Activated CD8-positive, alpha-beta T cell treated with anti-CD3 and anti-CD28 coated beads, Interleukin-2, amount 10 ng/mL, durations not matched to agents 7 days and 5 days (primary cell): ENCODE measurements at regions not wholly inside any gene's neighbourhood (a gene's known extent, or its start where the extent isn't known, plus 50 kb on each side); places are given as distances from the start of the nearest gene placed in this dataset.
"Not testable (repeated sequence)": the region's sequence is repeated elsewhere in the genome, so short reads cannot be mapped to it uniquely, and the experiment has no call there.

Source experiments
- ATAC-seq: fragments of 150-1000 bp; cut with Tn5 transposase; one replicate; pipeline ENCODE4 v1.10.0; 2021; ENCODE audit warnings: moderate library complexity
- CTCF ChIA-PET: fragments of 350-600 bp; sonication (Branson Sonifier 250); formaldehyde crosslinking; loops from one replicate; lab custom pipeline; 2021; ENCODE audit warnings: antibody characterized with exemption; lab: Charles Lee
- POLR2A ChIA-PET: fragments of 350-600 bp; sonication (Branson Sonifier 250); formaldehyde crosslinking; loops from one replicate; lab custom pipeline; 2021; ENCODE audit warnings: antibody characterized with exemption; lab: Charles Lee
- DNase-seq: peaks from one replicate; pipeline ENCODE4 v3.0.0-alpha.2; 2020
- H3K27ac Mint-ChIP-seq: one replicate; pipeline ENCODE4 v1.8.0; 2021; ENCODE audit warnings: mild to moderate bottlenecking, mixed read lengths
- H3K27me3 Mint-ChIP-seq: one replicate; pipeline ENCODE4 v1.8.0; 2021; ENCODE audit warnings: low read depth, mixed read lengths
- H3K36me3 Mint-ChIP-seq: one replicate; pipeline ENCODE4 v1.8.0; 2021; ENCODE audit warnings: low read depth, mixed read lengths
- H3K4me1 Mint-ChIP-seq: one replicate; pipeline ENCODE4 v1.8.0; 2021; ENCODE audit warnings: low read depth, mixed read lengths
- H3K4me3 Mint-ChIP-seq: one replicate; pipeline ENCODE4 v1.8.0; 2021; ENCODE audit warnings: mild to moderate bottlenecking, mixed read lengths
- H3K9me3 Mint-ChIP-seq: one replicate; pipeline ENCODE4 v1.8.0; 2022; ENCODE audit warnings: mixed read lengths; ENCODE audit not compliant: insufficient read depth

DNA sequence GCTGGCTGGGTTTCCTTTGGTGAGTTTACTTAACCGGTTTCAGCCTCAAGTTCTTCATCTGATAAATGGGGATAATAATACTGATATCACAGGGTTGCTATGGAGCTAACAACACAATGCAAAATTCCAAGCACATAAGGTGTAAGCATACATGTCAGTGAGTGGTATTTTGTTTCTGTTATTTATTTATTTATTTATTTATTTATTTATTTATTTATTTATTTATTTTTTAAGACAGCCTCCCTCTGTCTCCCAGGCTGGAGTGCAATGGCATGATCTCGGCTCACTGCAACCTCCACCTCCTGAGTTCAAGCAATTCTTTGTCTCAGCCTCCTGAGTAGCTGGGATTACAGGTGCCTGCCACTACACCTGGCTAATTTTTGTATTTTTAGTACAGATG is 1287.4 kb upstream of the TMEM132C start:
- H3K36me3 Mint-ChIP-seq, H3K27me3 Mint-ChIP-seq, CTCF ChIA-PET: not testable (repeated sequence)

DNA sequence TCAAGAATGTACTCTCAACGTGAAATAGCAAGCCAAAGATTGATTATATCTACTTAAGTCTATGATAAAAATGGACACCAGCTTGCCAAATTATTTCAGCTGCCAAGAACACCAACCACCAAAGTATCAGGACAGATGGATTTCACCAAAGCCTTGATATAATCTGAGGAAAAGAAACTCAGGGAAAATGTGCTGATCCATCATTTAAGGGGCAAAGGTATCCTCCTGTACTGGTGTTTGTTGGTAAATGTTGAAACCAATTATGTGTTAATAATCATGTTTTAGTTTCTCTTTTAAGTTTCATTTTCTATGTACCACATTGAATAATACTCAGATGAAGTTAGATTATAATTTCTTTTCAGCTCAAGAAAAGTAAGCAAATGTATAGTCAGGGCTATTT is 1284.3 kb upstream of the TMEM132C start:
- Mint-ChIP-seq H3K4me1 (no peaks in the 10 kb centered on the region), H3K9me3 (peaks cover 6% of the 10 kb centered on the region), H3K4me3 (no peak overlapping the region), H3K27me3 (no peaks in the 10 kb centered on the region), H3K27ac (no peak overlapping the region), H3K36me3 (no peaks in the 10 kb centered on the region)
- no peak for ATAC-seq
- no peak for DNase-seq
- POLR2A ChIA-PET, result no interaction called here
- CTCF ChIA-PET, result no interaction called here

More for the DNA sequence above, 1287.4 kb upstream of the TMEM132C start:
- H3K4me1 Mint-ChIP-seq, H3K4me3 Mint-ChIP-seq, POLR2A ChIA-PET, H3K27ac Mint-ChIP-seq, H3K9me3 Mint-ChIP-seq, ATAC-seq, DNase-seq: not testable (repeated sequence)

DNA sequence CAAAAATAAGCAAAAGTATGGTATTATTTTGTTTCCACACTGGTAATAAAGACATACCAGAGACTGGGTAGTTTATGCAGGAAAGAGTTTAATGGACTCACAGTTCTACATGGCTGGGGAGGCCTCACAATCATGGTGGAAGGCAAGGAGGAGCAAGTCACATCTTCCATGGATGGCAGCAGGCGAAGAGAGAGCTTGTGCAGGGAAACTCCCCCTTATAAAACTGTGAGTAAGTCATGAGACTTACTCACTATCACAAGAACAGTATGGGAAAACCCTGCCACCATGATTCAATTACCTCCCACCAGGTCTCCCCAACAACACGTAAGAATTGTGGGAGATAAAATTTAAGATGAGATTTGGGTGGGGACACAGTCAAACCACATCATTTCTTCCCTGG is 1283.2 kb upstream of the TMEM132C start:
- H3K36me3 Mint-ChIP-seq, DNase-seq, H3K27ac Mint-ChIP-seq, ATAC-seq, H3K27me3 Mint-ChIP-seq, H3K4me1 Mint-ChIP-seq, H3K4me3 Mint-ChIP-seq, CTCF ChIA-PET, POLR2A ChIA-PET, H3K9me3 Mint-ChIP-seq: not testable (repeated sequence)

DNA sequence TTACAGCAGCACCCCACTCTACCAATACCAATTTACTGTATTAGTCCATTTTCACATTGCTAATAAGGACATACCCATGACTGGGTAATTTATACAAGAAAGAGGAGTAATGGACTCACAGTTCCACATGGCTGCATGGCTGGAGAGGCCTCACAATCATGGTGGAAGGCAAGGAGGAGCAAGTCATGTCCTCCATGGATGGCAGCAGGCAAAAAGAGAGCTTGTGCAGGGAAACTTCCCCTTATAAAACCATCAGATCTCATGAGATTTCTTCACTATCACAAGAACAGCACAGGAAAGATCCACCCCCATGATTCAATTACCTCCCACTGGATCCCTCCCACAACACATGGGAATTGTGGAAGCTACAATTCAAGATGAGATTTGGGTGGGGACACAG is 1281.3 kb upstream of the TMEM132C start:
- H3K36me3 Mint-ChIP-seq, DNase-seq, H3K27ac Mint-ChIP-seq, POLR2A ChIA-PET, CTCF ChIA-PET, ATAC-seq, H3K27me3 Mint-ChIP-seq, H3K4me3 Mint-ChIP-seq, H3K4me1 Mint-ChIP-seq, H3K9me3 Mint-ChIP-seq: not testable (repeated sequence)

DNA sequence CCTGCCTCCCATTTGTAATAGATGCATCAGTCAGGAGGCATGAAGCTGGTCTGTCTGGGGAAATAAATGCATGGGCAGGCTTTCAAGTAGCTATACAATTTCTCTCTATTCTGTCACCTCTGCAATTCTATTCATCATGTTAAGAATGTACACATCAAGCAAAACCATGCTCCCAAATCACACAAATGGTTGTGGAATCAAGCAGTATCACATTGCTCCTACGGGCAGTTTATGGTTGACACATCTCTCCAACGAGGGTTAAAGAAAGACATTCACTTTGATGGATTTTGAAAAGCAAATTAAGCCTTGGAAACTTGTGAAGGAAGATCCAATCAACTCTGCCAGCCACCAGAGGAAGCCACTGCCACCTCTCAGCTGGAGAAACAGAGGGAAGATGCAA is 1277.4 kb upstream of the TMEM132C start:
- DNase-seq, result no peak
- ATAC-seq, result no peak
- H3K27ac Mint-ChIP-seq, result no peak overlapping the region
- H3K27me3 Mint-ChIP-seq, result no peaks in the 10 kb centered on the region
- POLR2A ChIA-PET, result no interaction called here
- no peaks in the 10 kb centered on the region for H3K4me1 Mint-ChIP-seq
- H3K4me3 Mint-ChIP-seq, result no peak overlapping the region
- CTCF ChIA-PET, result no interaction called here
- H3K9me3 Mint-ChIP-seq, result no peaks in the 10 kb centered on the region
- no peaks in the 10 kb centered on the region for H3K36me3 Mint-ChIP-seq

- no peak for DNase-seq
- Mint-ChIP-seq H3K4me1 (no peaks in the 10 kb centered on the region), H3K36me3 (no peaks in the 10 kb centered on the region), H3K27me3 (no peaks in the 10 kb centered on the region), H3K4me3 (no peak overlapping the region), H3K27ac (no peak overlapping the region), H3K9me3 (no peaks in the 10 kb centered on the region)
- ATAC-seq, result no peak
- ChIA-PET CTCF (no interaction called here), POLR2A (interaction anchor here (0.9 kb wide), 1 partner anchor 23 kb away, joined by 3 read pairs; no protein-coding TSS in a partner anchor)
These were observed 1273.1 kb upstream of the TMEM132C start for GRCh38 chr12:126993898-126994297.

DNA sequence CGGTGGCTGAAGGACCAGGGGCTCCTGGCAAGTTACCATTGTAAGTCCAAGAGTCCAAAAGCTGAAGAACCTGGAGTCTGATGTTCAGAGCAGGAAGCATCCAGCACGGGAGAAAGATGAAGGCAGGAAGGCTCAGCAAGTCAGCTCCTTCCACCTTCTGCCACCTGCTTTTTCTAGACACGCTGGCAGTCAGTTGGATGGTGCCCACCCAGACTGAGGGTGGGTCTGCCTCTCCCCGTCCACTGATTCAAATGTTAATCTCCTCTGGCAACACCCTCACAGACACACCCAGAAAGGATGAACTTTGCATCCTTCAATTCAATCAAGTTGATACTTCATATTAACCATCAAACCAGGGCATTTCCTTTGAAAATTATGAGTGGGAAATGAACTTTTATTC is 1272.4 kb upstream of the TMEM132C start:
- H3K36me3 Mint-ChIP-seq, result no peaks in the 10 kb centered on the region
- H3K27me3 Mint-ChIP-seq, result no peaks in the 10 kb centered on the region
- no peak overlapping the region for H3K27ac Mint-ChIP-seq
- CTCF ChIA-PET, result no interaction called here
- POLR2A ChIA-PET, result interaction anchor here (0.9 kb wide), 1 partner anchor 22 kb away, joined by 3 read pairs; no protein-coding TSS in a partner anchor
- no peak overlapping the region for H3K4me3 Mint-ChIP-seq
- DNase-seq (no peak), ATAC-seq (no peak)
- H3K4me1 Mint-ChIP-seq, result no peaks in the 10 kb centered on the region
- no peaks in the 10 kb centered on the region for H3K9me3 Mint-ChIP-seq

- DNase-seq (no peak), ATAC-seq (no peak)
- no peaks in the 10 kb centered on the region for H3K9me3 Mint-ChIP-seq
- ChIA-PET CTCF (no interaction called here), POLR2A (no interaction called here)
- no peak overlapping the region for H3K27ac Mint-ChIP-seq
- no peaks in the 10 kb centered on the region for H3K4me1 Mint-ChIP-seq
- no peak overlapping the region for H3K4me3 Mint-ChIP-seq
- no peaks in the 10 kb centered on the region for H3K36me3 Mint-ChIP-seq
- H3K27me3 Mint-ChIP-seq, result no peaks in the 10 kb centered on the region
These were observed 1268.9 kb upstream of the TMEM132C start for GRCh38 chr12:126998031-126998430.

- Mint-ChIP-seq H3K4me1 (no peaks in the 10 kb centered on the region), H3K4me3 (no peak overlapping the region), H3K27ac (no peak overlapping the region), H3K36me3 (no peaks in the 10 kb centered on the region), H3K27me3 (no peaks in the 10 kb centered on the region), H3K9me3 (no peaks in the 10 kb centered on the region)
- ATAC-seq, result no peak
- CTCF ChIA-PET, result no interaction called here
- POLR2A ChIA-PET, result no interaction called here
- no peak for DNase-seq
These were observed 1268.2 kb upstream of the TMEM132C start for GRCh38 chr12:126998747-126999285.

GRCh38 chr12:126999352-126999751 is 1267.6 kb upstream of the TMEM132C start:
- DNase-seq (no peak), ATAC-seq (no peak)
- H3K9me3 Mint-ChIP-seq, result no peaks in the 10 kb centered on the region
- no peak overlapping the region for H3K4me3 Mint-ChIP-seq
- H3K27me3 Mint-ChIP-seq, result no peaks in the 10 kb centered on the region
- ChIA-PET POLR2A (no interaction called here), CTCF (no interaction called here)
- no peaks in the 10 kb centered on the region for H3K4me1 Mint-ChIP-seq
- H3K36me3 Mint-ChIP-seq, result no peaks in the 10 kb centered on the region
- no peak overlapping the region for H3K27ac Mint-ChIP-seq

GRCh38 chr12:127005406-127005805 is 1261.6 kb upstream of the TMEM132C start:
- H3K27me3 Mint-ChIP-seq, result no peaks in the 10 kb centered on the region
- ATAC-seq (no peak), DNase-seq (no peak)
- no peaks in the 10 kb centered on the region for H3K9me3 Mint-ChIP-seq
- H3K36me3 Mint-ChIP-seq, result no peaks in the 10 kb centered on the region
- no peak overlapping the region for H3K27ac Mint-ChIP-seq
- H3K4me1 Mint-ChIP-seq, result no peaks in the 10 kb centered on the region
- H3K4me3 Mint-ChIP-seq, result no peak overlapping the region
- ChIA-PET POLR2A (no interaction called here), CTCF (no interaction called here)

DNA sequence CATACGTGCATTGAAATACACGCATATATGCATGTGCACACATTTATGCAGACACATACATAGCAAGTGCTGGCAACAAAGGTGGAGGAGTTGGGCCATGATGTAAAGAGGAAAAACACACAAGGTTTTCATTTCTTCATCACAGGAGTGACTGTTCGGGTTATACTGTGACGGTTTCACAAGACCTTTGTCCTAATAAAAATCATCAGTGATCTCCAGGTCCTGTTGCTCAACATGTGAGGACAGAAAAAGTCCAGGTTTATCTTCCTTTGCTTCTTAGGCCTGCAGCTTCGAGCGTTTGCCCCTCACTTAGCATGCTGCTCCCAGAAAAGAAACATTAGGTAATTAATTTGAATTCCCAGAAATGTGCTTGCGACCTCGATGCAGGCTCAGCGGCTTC is 1260.0 kb upstream of the TMEM132C start:
- no peak overlapping the region for H3K27ac Mint-ChIP-seq
- H3K4me1 Mint-ChIP-seq, result no peaks in the 10 kb centered on the region
- DNase-seq (no peak), ATAC-seq (no peak)
- no peak overlapping the region for H3K4me3 Mint-ChIP-seq
- H3K9me3 Mint-ChIP-seq, result no peaks in the 10 kb centered on the region
- CTCF ChIA-PET, result no interaction called here
- no peaks in the 10 kb centered on the region for H3K36me3 Mint-ChIP-seq
- POLR2A ChIA-PET, result no interaction called here
- no peaks in the 10 kb centered on the region for H3K27me3 Mint-ChIP-seq

GRCh38 chr12:127008755-127009403 is 1258.1 kb upstream of the TMEM132C start:
- no peaks in the 10 kb centered on the region for H3K36me3 Mint-ChIP-seq
- ATAC-seq (no peak), DNase-seq (no peak)
- no peaks in the 10 kb centered on the region for H3K4me1 Mint-ChIP-seq
- ChIA-PET CTCF (no interaction called here), POLR2A (no interaction called here)
- H3K27ac Mint-ChIP-seq, result no peak overlapping the region
- no peaks in the 10 kb centered on the region for H3K9me3 Mint-ChIP-seq
- H3K27me3 Mint-ChIP-seq, result no peaks in the 10 kb centered on the region
- H3K4me3 Mint-ChIP-seq, result no peak overlapping the region
